GM12878 (cell line): ENCODE measurements at regions not wholly inside any gene's neighbourhood (a gene's known extent, or its start where the extent isn't known, plus 50 kb on each side); places are given as distances from the start of the nearest gene placed in this dataset.

Experiments used
- ATAC-seq: fragments of 200-7000 bp; cut with Tn5 transposase; 3 replicates; pipeline ENCODE4 v1.9.1; 2020; ENCODE audit warnings: mild to moderate bottlenecking, moderate library complexity
- BruUV-seq: library from RNA; stranded (reverse); fragments of 400-500 nt; replicated peaks from 2 replicates; lab custom pipeline; 2021; lab: Mats Ljungman, UMichigan
- CTCF ChIA-PET: fragments of 300-600 bp; sonication (Branson Sonifier 250); formaldehyde crosslinking; extraction: SDS; loops from one replicate; lab custom pipeline; 2021; ENCODE audit warnings: inconsistent platforms; lab: Yijun Ruan, JAX
- POLR2A ChIA-PET: fragments of 350-600 bp; formaldehyde crosslinking; extraction: SDS; loops from one replicate; lab custom pipeline; 2021; ENCODE audit warnings: inconsistent platforms; lab: Charles Lee
- RAD21 ChIA-PET: fragments of 300-600 bp; sonication (Branson Sonifier 250); formaldehyde crosslinking; loops from one replicate; lab custom pipeline; 2023; ENCODE audit warnings: antibody characterized with exemption; ENCODE audit not compliant: unreplicated experiment; lab: Charles Lee
- SMC1A ChIA-PET: fragments of 300-600 bp; sonication (Branson Sonifier 250); formaldehyde crosslinking; loops from one replicate; lab custom pipeline; 2023; ENCODE audit not compliant: unreplicated experiment, uncharacterized antibody; lab: Charles Lee
- DNase-seq: peaks from one replicate; pipeline ENCODE4 v3.0.0-alpha.2; 2011; ENCODE audit warnings: low read depth, low spot score
- FAIRE-seq: peaks from 3 replicates; lab custom pipeline; 2011; peaks lifted over from hg19 to GRCh38; lab: Jason Lieb, UNC
- H2AFZ ChIP-seq: 2 replicates; pipeline ENCODE4 v1.6.0; 2011; ENCODE audit warnings: low read depth, low read length, control low read depth; ENCODE audit not compliant: control insufficient read depth
- H3K27ac ChIP-seq: 2 replicates; pipeline ENCODE4 v1.5.1; 2011; ENCODE audit warnings: control low read depth; ENCODE audit not compliant: control insufficient read depth, insufficient read depth
- H3K27me3 ChIP-seq, 2 experiments: replicated peaks in 1 of 2; 2 replicates each; pipeline versions ENCODE4 v1.6.0 to v1.6.1; 2011; ENCODE audit warnings: low read length in 1 of 2; ENCODE audit not compliant: control insufficient read depth in 2 of 2, insufficient read depth in 2 of 2
- H3K36me3 ChIP-seq, 2 experiments: 2 replicates each; pipeline ENCODE4 v1.5.1; 2011; ENCODE audit warnings: low read length in 1 of 2; ENCODE audit not compliant: control insufficient read depth in 2 of 2, insufficient read depth in 2 of 2
- H3K4me1 ChIP-seq: 2 replicates; pipeline ENCODE4 v1.6.1; 2011; ENCODE audit warnings: mild to moderate bottlenecking, low read length, moderate library complexity, mixed read lengths; ENCODE audit not compliant: control insufficient read depth, insufficient read depth
- H3K4me2 ChIP-seq: 2 replicates; pipeline ENCODE4 v1.6.0; 2011; ENCODE audit warnings: control low read depth; ENCODE audit not compliant: control insufficient read depth, insufficient read depth
- H3K4me3 ChIP-seq: fragments of 200-600 bp; sonication (generic); 2 replicates; pipeline ENCODE4 v1.5.1; 2016
- H3K79me2 ChIP-seq: 2 replicates; pipeline ENCODE4 v1.6.0; 2011; ENCODE audit warnings: low read length; ENCODE audit not compliant: control insufficient read depth, insufficient read depth
- H3K9ac ChIP-seq: 2 replicates; pipeline ENCODE4 v1.8.0; 2011; ENCODE audit warnings: low read length, control low read depth, mixed read lengths; ENCODE audit not compliant: control insufficient read depth, insufficient read depth
- H3K9me3 ChIP-seq: replicated peaks from 3 replicates; pipeline ENCODE4 v1.5.1; 2011; ENCODE audit warnings: mild to moderate bottlenecking, low read length; ENCODE audit not compliant: control insufficient read depth, insufficient read depth
- H4K20me1 ChIP-seq: 2 replicates; pipeline ENCODE4 v1.6.0; 2011; ENCODE audit not compliant: control insufficient read depth, insufficient read depth
- FOS ChIP-seq: IDR thresholded peaks from 3 replicates; pipeline ENCODE4 v1.6.1; 2011; ENCODE audit warnings: borderline replicate concordance; ENCODE audit not compliant: insufficient read length; ENCODE audit errors: extremely low read depth
- KAT2A ChIP-seq: conservative IDR thresholded peaks from 2 replicates; pipeline ENCODE4 v1.6.1; 2011; ENCODE audit warnings: low read depth, low read length; ENCODE audit not compliant: control insufficient read depth
- NBN ChIP-seq: fragments of 450-650 bp; IDR thresholded peaks from 2 replicates; pipeline ENCODE4 v1.6.1; 2016
- NFYB ChIP-seq: IDR thresholded peaks from 2 replicates; pipeline ENCODE4 v1.6.1; 2011; ENCODE audit warnings: low read depth, mild to moderate bottlenecking, low read length, improper control_type of control experiment, moderate library complexity; ENCODE audit not compliant: insufficient read depth
- POLR2A ChIP-seq: IDR thresholded peaks from 2 replicates; pipeline ENCODE4 v1.6.1; 2011; ENCODE audit warnings: low read depth, mild to moderate bottlenecking, low read length
- SPI1 ChIP-seq: IDR thresholded peaks from 2 replicates; pipeline ENCODE4 v1.6.1; 2011; ENCODE audit warnings: low read depth, mild to moderate bottlenecking, low read length, moderate library complexity, borderline replicate concordance; ENCODE audit not compliant: insufficient read depth
- SREBF1 ChIP-seq: IDR thresholded peaks from 2 replicates; pipeline ENCODE4 v1.6.1; 2012; ENCODE audit warnings: mild to moderate bottlenecking, low read length
- TARDBP ChIP-seq: IDR thresholded peaks from 2 replicates; pipeline ENCODE4 v1.6.1; 2016; ENCODE audit warnings: borderline replicate concordance
- USF1 ChIP-seq: IDR thresholded peaks from 2 replicates; pipeline ENCODE4 v1.6.1; 2011; ENCODE audit warnings: borderline replicate concordance, low read depth, mild to moderate bottlenecking, moderate library complexity, mixed read lengths, low read length; ENCODE audit not compliant: insufficient read depth; ENCODE audit errors: extremely low read length
- USF2 ChIP-seq: IDR thresholded peaks from 2 replicates; pipeline ENCODE4 v1.6.1; 2011; ENCODE audit warnings: low read depth, low read length, improper control_type of control experiment, borderline replicate concordance
- WRNIP1 ChIP-seq: IDR thresholded peaks from 2 replicates; pipeline ENCODE4 v1.6.1; 2011; ENCODE audit warnings: low read depth, low read length, improper control_type of control experiment, borderline replicate concordance
- ZBTB40 ChIP-seq: fragments of 450-650 bp; IDR thresholded peaks from 2 replicates; pipeline ENCODE4 v1.6.1; 2016; ENCODE audit warnings: mild to moderate bottlenecking, moderate library complexity, borderline replicate concordance
- ZNF687 ChIP-seq: fragments of 450-650 bp; IDR thresholded peaks from 2 replicates; pipeline ENCODE4 v1.6.1; 2017; ENCODE audit warnings: mild to moderate bottlenecking, moderate library complexity
- ZZZ3 ChIP-seq: IDR thresholded peaks from 2 replicates; pipeline ENCODE4 v1.6.1; 2011; ENCODE audit warnings: low read depth; ENCODE audit not compliant: control insufficient read depth, insufficient read length
- WGBS: methylation state at CpG from one replicate; pipeline ENCODE4 v1.1.6; 2016; ENCODE audit warnings: low lambda C conversion rate; ENCODE audit not compliant: insufficient replicate concordance, insufficient coverage; ENCODE audit errors: missing lambda C conversion rate; 5-methylcytosine and 5-hydroxymethylcytosine counted together
- in situ Hi-C: fragments of 300-500 bp; cut with MboI; formaldehyde crosslinking; loops from 9 replicates; pipeline ENCODE4 v1.14.3; 2018; ENCODE audit warnings: mixed read lengths
- intact Hi-C: fragments of 100-400 bp; cut with micrococcal nuclease; formaldehyde crosslinking; loops from one replicate; pipeline ENCODE4 v1.14.2; 2022; ENCODE audit not compliant: unreplicated experiment

GRCh38 chr3:159080821-159081220 is 279.0 kb downstream of the MFSD1 start (continued):
- TF ChIP-seq ZBTB40 (no peak), SREBF1 (no peak), USF2 (no peak), KAT2A (no peak)

- Histone ChIP-seq H3K27me3 (no peaks in the 10 kb centered on the region), H3K79me2 (no peaks in the 10 kb centered on the region), H3K9me3 (no peaks in the 10 kb centered on the region), H2AFZ (no peak overlapping the region), H3K4me1 (no peaks in the 10 kb centered on the region), H4K20me1 (no peaks in the 10 kb centered on the region), H3K4me2 (no peak overlapping the region), H3K9ac (no peak overlapping the region), H3K4me3 (no peak overlapping the region), H3K27ac (no peak overlapping the region), H3K36me3 (no peaks in the 10 kb centered on the region)
- FAIRE-seq (no peak), DNase-seq (no peak), ATAC-seq (no peak)
- intact Hi-C loops: no loop called here
- ChIA-PET POLR2A (interaction anchor here (0.7 kb wide), 1 partner anchor 321 kb away, joined by 3 read pairs; no protein-coding TSS in a partner anchor), RAD21 (no interaction called here), CTCF (no interaction called here), SMC1A (no interaction called here)
- in situ Hi-C loops: no loop called here
- 0% methylated on average over 1 of the region's 1 CpG for WGBS
- no TSS peak for BruUV-seq
- TF ChIP-seq SPI1 (no peak), USF1 (no peak), TARDBP (no peak), FOS (no peak), WRNIP1 (no peak), ZNF687 (no peak), POLR2A (no peak), ZZZ3 (no peak), NFYB (no peak), NBN (no peak)
Observed at GRCh38 chr3:159082519-159082918, 280.7 kb downstream of the MFSD1 start.
